Fibroblast of mammary gland (primary cell): ENCODE measurements at regions not wholly inside any gene's neighbourhood (a gene's known extent, or its start where the extent isn't known, plus 50 kb on each side); places are given as distances from the start of the nearest gene placed in this dataset.
"Not testable (repeated sequence)": the region's sequence is repeated elsewhere in the genome, so short reads cannot be mapped to it uniquely, and the experiment has no call there.

ENCODE experiments used
- DNase-seq: peaks from one replicate; pipeline ENCODE4 v3.0.0-alpha.2; 2010; ENCODE audit warnings: low read depth
- H3K4me3 ChIP-seq: 2 replicates; pipeline ENCODE4 v1.5.1; 2011; ENCODE audit warnings: low read depth, mild to moderate bottlenecking, low read length, moderate library complexity; ENCODE audit not compliant: control insufficient read depth
- CTCF ChIP-seq: conservative IDR thresholded peaks from 2 replicates; pipeline ENCODE4 v1.5.1; 2011; ENCODE audit warnings: low read depth, low read length, inconsistent platforms; ENCODE audit not compliant: control insufficient read depth, insufficient read depth

GRCh38 chrX:65589304-65589703 is 54.7 kb upstream of the LAS1L start:
- TF ChIP-seq CTCF: no peak
- no peak overlapping the region for H3K4me3 ChIP-seq
- DNase-seq: no peak

GRCh38 chrX:65588795-65589194 is 54.2 kb upstream of the LAS1L start:
- no peak overlapping the region for H3K4me3 ChIP-seq
- DNase-seq: no peak
- no peak for TF ChIP-seq CTCF

GRCh38 chrX:65587616-65588526 is 53.3 kb upstream of the LAS1L start:
- TF ChIP-seq CTCF: no peak
- no peak overlapping the region for H3K4me3 ChIP-seq
- peak; percentile 78 for DNase-seq

- DNase-seq: peak; percentile 61
- no peak overlapping the region for H3K4me3 ChIP-seq
- no peak for TF ChIP-seq CTCF
Observed at GRCh38 chrX:65586491-65586890, 51.9 kb upstream of the LAS1L start.

GRCh38 chrX:65585226-65585625 is 50.6 kb upstream of the LAS1L start:
- not testable (repeated sequence) for DNase-seq, H3K4me3 ChIP-seq
